ENCODE measurements at regions not wholly inside any gene's neighbourhood (a gene's known extent, or its start where the extent isn't known, plus 50 kb on each side); places are given as distances from the start of the nearest gene placed in this dataset.

DNA sequence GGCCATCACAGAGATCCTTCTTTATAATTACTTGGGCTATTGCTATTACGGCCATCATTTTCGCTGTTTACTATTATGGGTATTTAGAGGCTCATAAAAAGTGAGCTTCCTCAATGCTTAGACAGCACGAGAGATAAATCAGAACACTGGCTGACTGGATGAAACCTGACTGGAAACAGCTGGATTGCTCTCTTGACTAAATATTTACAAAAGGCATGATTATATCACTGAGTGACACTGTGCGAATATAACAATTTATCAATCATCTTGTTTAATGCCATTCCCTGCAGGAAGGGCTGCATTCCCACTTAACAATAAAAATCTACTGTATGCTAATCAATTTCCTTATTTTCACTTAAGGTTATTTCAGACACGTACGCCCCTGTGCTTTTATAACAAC lies 260.1 kb upstream of the ARID1B start:
- DNase-seq (ENCODE audit: low read depth), result no peak

DNA sequence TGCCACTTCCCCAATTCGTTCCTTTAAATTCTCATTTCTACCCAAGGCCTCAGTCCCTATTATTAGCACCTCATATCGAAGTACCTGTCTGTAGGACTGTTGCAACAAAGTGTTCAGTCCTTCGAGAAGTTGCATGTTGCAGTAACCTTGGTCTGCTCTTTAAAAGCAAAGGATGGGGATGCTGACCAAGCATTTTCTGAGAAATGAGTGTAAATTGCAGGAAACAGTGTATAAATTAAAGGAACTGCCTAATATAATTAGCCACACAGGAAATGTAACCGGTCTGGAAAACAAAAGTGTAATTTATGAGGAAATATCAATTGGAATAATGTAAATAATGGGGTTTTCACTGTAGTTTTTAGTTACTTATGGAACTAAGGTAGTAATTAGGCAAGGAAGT lies 261.9 kb upstream of the ARID1B start:
- DNase-seq (ENCODE audit: low read depth), result no peak

DNA sequence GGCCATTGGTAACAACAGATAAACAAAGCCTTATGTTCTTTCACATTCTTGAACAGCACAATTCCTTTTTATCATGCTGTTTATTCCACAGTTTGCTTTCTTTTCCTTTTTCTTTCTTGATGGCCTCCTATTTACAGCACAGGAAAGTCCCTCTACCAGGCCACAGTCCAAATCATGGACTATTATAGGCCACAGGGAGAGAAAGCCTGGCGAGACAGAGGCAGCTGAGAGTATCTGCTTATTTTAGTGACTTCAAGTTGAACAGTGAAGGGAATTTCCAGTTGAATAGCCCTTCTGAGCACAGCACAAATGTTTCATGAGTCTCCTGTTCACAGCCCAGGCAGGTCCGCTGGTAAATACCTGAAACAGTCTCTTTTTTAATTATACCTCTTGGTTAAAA lies 263.7 kb upstream of the ARID1B start:
- DNase-seq (ENCODE audit: low read depth), result no peak

DNA sequence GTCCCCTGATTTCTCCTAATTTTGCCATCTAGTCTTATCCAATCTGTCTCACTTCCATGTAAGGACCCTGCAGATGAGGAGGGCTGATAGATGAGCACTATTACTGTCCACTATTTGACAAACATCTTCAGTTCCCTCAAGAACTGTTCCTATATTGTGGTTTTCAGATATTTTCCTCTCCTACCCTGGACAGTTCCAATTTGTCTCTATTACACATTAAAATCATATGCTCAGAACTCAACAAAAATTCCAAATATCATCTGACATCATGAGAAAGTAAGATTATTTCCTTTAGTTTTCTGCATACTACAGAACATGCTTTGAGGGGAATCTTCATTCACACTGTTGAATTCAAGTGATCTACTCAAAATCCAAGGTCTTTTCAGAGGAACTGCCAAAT lies 265.6 kb upstream of the ARID1B start:
- DNase-seq (ENCODE audit: low read depth), result no peak

DNA sequence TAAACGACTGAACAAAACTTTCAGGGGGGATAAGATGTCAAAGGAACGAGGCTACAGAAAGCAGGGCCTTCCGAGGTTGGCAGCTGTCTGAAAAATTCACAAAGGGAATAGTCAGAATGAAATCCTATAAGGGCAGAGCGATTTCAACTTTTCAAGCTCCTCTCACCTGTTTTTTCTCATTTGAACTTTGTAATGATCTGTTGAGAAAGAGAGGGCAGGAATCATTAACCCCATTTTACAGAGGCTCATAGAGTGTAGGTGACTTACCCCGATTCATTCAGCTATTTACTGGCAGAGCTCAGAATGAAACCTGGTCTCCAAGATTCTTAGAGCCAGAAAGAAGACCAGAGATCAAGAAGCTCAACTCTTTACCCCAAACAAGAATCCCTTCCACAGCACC lies 266.1 kb upstream of the ARID1B start:
- DNase-seq (ENCODE audit: low read depth), result no peak

DNA sequence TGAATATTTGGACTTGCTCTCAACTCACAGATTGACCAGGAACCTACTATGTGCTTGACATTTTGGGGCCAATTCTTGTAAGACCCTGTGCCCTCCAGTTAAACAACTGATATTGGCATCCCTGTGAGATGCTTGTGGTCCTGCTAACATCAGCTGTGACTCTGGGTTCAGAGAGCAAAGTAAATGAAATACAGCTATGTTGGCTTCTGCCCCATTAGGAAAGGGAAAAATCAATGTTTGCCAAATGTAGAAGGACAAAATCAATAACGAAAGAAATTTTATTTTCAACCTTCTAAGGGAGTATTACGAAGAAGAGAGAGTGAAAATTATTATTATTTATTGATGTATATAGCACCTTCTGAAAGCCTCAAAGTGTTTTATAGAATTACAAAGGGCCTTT lies 266.9 kb upstream of the ARID1B start:
- DNase-seq (ENCODE audit: low read depth), result no peak

DNA sequence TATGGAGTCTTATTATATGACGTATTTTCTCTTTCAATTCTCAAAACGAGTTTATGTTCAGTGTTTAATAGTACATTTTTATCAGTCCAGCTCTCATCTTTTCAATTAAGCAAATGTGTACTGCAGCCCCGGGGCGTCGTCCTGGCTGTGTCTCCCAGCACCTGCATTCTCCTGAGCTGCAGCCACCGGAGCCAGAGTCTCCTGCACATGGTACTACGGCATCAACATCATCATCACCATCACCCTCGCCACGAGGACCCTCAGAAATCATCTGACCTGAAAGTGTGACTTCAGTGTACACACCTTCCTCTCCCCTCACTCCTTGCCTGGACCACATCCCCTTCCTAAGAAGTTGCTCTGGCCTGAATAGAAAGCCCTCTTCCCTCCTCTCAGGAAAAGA lies 267.7 kb upstream of the ARID1B start:
- DNase-seq (ENCODE audit: low read depth), result no peak

DNA sequence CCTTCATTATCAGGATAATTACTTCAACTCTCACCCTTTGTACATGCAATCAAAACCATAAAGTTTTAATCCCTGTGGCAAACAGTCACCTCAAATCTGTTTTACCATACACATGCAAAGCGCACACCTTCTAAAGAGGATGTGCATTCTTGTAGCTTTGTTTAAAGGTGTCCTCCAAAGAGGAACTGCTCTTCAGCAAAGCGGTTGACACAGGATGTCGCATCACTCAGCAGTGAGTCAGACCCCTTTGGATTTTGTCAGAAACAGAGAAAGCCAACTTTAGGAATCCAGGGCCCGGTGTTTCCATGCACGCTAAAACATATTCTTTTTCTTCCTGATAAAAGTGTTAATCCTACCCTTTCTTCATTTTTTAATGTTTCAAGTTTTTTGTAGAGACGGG lies 268.3 kb upstream of the ARID1B start:
- DNase-seq (ENCODE audit: low read depth), result no peak

DNA sequence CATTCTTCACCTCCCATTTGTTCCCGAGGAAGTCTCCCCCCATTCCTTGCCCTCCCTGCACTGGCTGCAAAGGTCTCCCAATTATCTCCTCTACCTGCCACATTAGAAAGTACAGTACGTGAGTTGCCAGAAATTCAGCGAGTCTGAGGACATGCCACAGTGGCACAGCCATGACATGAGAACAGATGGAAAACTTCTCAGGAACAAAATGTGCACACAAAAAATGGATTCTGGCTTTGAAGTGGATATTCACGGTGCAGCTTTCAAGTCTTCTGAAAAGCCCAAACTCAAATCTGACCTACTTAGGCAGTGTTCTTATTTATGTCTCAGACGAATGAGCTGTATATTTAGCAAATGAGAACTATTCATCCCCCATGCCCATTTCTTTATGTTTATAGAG lies 269.1 kb upstream of the ARID1B start:
- DNase-seq (ENCODE audit: low read depth), result no peak

DNA sequence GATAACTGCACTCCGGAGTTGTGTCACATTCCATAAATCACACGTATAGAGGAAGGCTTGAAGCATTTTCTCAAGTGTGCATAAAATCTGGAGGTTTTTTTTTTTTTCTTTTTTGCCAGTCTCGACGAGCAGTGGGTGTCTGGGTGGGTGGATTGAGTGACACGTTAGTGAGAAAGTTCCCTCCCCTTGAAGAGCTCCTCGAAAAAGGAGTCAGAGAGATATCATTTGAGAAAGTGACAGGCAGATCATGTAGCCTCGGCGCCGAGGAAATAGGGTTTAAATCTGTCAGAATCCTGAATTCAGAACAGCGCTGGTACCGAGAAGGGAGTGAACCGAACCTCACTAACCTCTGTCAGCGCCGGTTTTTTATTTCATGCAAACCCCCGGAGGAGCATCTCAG lies 269.5 kb upstream of the ARID1B start:
- DNase-seq (ENCODE audit: low read depth), result no peak

DNA sequence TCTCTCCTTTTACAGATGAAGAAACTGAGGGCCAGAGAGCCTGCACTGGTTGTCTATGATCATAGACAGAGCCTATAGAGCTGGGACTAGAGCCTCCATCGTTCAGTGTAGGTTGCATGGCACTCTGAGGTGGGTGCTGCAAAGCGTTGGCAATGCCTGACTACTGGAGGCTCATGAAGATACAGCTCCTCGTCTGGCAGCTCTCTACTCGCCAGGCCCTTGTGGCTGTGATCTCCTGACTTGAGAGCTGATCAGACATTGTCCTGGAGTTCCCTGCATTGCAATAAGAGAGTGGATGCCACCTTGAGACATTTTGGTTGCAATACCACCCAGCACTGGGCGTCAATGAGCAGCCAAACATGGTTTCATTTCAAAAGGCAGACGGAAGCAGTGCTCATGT lies 270.1 kb upstream of the ARID1B start:
- DNase-seq (ENCODE audit: low read depth), result no peak

DNA sequence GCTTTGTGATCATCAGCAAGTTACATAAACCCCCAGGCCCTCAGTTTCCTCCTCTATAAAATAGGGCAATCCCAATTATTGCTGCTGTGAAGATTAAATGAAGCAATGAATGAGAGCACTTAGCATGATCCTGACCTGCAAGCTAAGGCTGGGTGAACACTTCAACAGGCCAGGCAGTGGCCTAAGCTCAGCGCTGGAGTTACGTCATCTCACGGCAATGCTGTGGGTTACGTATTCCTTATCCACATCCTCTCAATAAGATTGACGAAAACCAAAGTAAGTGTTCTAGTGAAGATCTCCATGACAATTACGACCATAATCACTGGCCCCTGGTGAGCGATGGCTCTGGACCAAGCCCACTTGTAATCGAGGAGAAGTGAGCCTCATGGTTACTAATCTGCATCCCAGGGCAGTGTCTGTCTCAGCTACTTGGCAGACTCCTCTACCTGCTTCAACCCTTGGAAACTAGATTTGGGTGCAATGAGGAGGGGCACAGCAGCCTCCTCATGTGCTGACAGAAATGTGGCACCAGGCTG lies 274.1 kb upstream of the ARID1B start:
- no peak for DNase-seq (ENCODE audit: low read depth)

DNA sequence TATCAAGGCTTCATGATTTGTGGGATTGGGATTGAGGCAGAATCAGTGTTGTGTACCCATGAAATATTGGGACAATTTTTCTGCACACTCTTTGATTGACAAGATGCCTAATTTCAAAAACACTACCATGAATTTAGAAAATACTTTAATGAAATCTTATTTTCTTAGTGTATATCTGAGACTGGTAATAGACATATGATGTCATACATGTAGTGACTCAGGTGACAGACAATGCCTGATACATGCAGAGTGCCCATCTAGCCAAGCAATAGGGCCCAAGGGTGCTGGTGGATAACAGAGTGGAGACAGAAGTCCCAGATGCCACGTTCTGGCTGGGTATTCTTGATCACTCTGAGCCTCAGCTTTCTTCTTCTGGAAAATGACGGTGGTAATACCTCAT lies 279.6 kb upstream of the ARID1B start:
- DNase-seq (ENCODE audit: low read depth), result no peak

DNA sequence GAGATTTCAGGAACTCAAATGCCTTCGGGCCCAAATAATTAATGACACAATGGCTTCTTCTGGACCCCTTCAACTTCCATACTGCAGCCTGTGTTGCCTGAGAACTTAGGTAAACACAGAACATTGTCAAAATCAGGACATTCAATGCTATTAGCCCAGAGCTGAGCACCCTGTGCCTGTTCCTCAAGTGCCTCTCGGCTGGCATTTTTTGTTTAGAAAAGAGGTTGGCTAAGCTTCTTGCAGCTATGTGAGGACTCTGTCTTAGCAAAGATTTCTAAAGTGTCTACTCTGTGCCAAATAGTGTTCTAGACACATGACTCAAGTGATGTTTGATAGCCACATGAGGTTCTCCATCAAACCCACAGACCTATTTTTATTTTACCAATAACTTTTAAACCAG lies 289.3 kb upstream of the ARID1B start:
- no peak for DNase-seq (ENCODE audit: low read depth)

DNA sequence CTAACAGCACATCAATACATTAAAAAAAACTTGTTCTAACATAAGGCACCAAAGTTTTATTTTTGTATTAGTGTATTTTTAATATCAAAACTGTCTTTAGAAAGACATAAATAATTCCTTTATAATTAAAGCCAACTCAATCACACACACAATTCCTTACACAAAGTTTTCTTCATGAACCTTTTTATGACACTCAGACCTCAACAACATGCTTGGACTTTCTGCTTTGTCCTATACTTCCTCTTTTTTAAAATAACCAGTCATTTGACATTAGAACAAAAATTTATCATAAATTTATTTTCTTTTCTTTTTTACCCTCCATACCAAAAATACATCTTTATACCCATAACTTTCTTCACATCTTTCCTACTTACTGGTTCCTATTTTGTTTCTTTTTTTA lies 292.0 kb upstream of the ARID1B start:
- DNase-seq (ENCODE audit: low read depth), result no peak

DNA sequence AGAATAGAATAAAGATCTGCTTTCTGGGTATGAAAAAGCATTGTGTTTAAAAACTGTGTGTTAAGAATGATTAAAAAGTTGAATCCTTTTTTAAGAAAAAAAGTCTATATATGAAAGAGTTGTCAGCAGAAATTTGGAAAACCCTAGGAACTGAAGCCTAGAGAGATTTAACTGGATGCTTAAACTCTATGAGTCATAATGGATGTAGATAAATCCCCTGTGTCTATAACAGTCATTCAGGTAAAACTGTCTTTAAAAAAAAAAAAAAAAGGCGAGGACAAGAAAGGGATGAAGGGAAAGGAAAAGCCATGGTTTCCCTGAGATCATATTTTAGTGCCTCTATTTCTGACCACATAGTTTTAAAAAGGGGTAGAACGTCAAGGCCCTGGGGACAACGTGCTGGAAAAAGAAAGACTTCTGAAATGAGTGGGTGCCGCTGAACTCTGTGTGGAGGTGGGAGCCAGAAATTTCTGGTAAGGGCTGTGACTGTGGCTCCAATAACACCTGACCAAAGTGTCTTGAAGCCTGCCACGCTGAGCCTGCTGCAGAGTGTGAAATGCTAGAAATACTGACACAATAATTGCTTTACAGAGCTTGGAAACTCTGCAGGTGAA lies 302.6 kb upstream of the ARID1B start:
- DNase-seq (ENCODE audit: low read depth), result no peak

DNA sequence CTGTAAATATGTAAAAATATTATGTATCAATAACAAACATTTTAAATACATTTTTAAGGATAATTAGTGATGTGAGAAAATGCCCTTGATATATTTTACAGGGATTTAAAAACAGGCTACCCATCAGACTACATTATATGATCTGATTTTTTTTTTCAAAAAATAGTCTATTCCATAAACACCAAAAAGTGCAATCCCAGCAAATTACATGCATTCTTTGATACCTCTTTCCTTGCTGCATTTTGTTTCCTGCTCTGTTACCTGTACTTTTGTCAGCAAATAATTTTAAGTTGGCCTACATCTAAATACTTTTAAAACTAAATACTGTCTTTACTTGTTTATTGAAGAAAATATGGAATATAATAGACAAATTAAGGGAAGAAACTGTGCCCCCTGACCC lies 306.2 kb upstream of the ARID1B start:
- DNase-seq (ENCODE audit: low read depth), result no peak

DNA sequence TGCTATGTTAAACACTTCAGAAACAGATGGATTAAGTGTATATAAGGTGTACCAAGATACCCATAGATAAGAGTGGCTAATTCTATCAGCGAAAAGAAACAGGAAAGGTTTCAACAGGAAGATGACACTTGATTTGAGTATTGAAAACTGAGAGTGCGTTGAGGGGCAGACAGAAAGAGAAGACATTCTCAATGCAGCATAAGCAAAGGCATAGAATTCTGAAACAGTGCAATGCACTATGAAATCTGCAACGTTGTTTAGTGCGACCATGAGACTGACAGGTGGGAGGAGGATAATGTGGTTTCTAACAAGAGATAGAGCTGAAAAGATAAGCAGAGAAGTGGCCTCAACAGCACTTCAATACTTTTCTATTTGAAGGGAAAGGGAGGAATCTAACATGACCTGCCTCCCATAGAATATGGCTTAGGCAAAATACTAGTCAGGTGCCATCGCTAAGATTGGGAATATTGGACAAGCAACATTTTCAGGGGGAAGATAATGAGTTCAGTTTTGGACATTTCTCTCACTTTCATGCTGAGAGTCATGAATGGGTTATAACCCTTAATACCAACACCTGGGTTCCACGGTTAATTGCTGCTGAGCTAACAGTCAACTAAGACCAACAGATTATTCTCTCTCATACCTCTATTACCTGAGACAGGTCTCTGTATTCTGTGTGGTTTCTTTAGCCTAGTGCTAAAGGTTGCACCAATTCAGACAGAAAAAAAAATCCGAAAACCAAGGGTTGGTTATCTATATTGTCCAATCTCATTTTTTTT lies 312.9 kb upstream of the ARID1B start:
- DNase-seq (ENCODE audit: low read depth), result no peak

DNA sequence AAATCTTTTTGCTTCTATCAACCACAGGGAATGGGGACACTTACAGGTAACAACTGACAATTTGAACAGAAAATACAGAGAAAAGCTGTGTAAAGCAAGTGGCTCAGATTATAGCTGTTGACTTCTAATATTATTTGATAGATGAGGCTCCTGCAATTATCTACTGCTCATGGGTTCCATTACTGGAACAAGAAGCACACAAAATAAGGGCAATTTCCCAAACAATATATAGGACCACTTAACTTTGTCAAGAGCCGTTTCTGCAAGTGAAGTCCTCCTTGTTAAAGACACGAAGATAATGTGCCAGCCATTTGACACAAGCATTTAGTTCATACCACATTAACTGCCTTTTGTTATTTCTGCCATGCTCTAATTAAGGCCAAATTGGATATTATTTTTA lies 315.5 kb upstream of the ARID1B start:
- no peak for DNase-seq (ENCODE audit: low read depth)

DNA sequence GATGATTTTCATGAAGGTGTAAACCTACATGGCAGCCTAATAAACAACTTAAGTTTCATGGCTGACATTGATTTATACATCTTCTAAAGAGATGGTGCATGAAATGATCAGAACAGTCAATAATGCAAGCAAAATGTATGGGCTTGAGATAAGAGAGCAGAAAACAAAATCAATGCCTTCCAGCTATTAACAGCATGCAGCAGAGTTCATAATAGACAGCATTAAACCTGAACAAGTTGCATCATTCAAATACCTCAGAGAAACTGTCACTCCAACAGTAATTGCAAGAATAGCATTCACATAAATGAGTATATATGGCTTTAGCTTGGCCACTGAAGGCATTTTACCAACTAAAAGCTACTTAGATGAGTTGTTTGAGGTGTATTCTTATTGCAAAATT lies 319.6 kb upstream of the ARID1B start:
- DNase-seq (ENCODE audit: low read depth), result no peak

DNA sequence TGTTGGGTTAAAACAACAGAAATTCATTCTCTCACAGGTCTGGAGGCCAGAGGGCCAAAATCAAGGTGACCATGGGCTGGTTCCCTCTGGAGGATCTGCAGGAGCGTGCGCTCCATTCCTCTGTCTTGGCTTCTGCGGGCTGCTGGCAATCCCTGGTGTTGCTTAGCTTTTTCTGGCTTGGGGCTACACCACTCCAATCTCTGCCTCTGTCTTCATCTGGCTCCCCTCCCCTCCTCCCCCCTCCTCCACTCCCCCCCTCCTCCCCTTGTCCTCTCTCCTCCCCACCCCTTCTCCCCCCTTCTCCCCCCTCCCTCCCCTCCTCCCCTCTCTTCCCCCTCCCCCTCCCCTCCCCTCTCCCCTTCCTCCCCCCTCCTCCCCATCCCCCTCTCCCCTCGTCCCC lies 321.3 kb upstream of the ARID1B start:
- DNase-seq (ENCODE audit: low read depth), result no peak

DNA sequence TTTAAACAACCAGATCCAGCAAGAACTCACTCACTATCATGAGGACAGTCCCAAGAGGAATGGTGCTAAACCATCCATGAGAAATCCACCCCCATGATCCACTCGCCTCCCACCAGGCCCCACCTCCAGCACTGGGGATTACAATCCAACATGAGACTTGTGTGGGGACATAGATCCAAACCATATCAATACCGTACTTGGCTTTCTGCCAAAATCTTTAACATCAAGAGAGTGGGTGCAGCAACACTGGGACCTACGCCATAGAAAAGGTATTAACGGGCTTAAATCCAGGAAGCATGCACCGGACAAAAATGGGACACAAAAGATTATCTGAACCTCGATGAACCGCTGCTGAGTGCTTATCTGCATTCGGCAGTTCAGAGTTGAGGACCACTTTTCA lies 322.3 kb upstream of the ARID1B start:
- no peak for DNase-seq (ENCODE audit: low read depth)

DNA sequence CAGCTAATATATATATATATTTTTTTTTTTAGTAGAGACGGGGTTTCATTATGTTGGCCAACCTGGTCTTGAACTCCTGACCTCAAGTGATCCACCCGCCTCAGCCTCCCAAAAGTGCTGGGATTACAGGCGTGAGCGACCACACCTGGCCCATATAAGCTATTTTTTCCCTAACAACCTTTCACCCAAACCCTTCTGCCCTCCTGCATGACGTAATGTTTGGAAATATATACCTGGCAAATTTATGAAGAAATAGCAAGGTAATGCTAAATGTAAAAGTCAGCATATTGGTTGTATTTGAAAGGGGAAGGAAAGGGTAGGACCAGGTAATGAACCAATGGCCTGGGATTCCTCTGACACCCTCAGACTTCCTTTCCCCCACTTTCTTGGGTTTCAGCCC lies 325.5 kb upstream of the ARID1B start:
- no peak for DNase-seq (ENCODE audit: low read depth)

DNA sequence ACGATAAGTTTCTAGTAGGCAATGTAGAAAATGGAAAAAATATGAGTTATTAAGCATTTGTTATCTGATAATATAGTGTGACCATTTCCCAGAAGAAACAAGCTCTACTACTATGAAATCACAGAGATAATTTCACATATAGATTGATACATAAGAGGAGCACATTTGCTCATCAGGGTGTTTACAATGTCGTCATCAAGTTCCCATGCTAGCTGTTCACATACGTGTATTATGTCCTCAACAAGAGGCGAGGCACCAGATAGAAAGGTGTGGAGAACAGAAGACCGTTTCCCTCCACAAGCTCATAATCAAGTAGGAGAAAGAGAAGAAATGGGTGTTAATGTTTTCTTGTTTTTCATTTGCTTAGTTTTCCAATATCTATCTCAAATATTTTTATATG lies 326.1 kb upstream of the ARID1B start:
- DNase-seq (ENCODE audit: low read depth), result no peak

Data from T-helper 22 cell (primary cell).